NCI-H524 treated with DMSO at 0.1 percent for 48 hours (cell line): ENCODE measurements at regions not wholly inside any gene's neighbourhood (a gene's known extent, or its start where the extent isn't known, plus 50 kb on each side); places are given as distances from the start of the nearest gene placed in this dataset.
A peak's percentile ranks its signal among the peaks of the same experiment; 100 is the strongest.
"Not testable (repeated sequence)": the region's sequence is repeated elsewhere in the genome, so short reads cannot be mapped to it uniquely, and the experiment has no call there.

ENCODE experiments used
- DNase-seq: peaks from one replicate; lab custom pipeline; 2025; lab: John Stamatoyannopoulos, UW

DNA sequence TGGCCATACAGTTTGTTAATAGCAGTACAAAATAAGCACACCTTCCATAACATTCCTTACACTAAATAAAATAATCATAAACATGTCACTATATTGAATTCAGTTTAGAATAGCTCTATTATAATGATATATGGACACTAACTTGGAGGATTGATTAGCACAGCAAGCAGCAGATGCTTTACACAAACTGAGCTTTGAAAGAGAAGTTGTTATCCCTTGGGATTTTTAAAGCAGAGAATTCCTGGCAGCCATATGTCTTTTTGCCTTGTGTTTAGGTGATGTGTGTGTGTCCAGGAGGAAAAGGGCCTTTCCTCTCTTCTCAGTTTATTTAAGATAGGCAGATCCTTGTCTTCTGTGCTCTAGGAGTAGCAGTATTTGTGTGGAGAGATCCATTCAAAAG lies 232.2 kb upstream of the GRIN3A start:
- no peak for DNase-seq

DNA sequence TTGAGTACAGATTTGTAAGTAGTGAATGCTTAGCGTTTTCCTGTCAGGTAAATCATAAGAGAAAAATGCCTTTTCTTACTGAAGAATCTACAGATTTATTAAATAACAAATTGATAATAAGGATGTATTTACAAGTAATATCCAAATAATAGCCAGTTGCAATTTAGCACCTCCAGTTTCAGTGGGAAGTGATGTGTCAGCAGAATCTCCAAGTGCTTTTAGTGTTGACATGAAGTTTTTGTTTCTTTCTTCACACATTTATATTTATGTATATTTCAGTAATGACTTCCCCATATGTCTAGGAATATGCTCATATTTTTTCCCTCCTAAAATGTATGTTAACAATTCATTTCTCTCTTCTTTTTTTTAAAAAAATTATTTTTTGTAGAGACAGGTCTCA lies 229.9 kb upstream of the GRIN3A start:
- DNase-seq, result no peak

DNA sequence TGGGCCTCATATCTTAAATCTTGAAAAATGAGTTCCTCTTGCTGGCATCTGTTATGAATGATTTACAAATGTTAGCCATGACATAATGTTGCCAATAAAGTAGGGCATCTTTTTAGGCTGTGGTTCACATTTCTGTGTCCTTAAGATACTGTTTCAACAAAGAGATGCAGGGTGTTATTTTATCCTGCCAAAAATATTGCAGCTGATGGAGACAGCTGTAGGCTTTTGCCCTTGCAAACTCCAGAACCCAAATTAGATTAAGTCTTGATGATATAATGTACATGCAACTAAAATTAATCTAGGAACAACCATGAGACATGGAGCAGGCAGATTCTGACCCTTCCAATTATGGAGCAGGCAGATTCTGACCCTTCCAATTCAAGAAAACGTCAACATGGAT lies 228.2 kb upstream of the GRIN3A start:
- no peak for DNase-seq

DNA sequence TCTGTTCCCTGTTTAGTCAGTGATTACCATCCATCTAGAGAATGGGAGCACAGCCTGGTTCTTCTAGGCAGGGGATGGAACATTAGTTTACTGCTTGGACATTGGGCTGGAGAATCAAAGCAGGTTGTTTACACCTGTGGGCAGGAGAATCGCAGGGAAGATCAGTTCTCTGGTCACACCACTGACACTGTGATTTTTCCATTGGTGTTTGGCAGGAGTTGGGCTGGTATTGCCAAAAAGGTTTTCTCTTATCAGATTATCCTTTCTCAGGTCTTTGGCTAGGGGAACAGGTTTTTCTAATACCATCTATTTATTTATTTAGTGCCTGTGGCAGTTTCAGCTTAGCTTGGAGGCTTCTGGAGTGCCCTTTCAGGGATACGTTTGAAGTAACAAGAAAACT lies 219.3 kb upstream of the GRIN3A start:
- no peak for DNase-seq

DNA sequence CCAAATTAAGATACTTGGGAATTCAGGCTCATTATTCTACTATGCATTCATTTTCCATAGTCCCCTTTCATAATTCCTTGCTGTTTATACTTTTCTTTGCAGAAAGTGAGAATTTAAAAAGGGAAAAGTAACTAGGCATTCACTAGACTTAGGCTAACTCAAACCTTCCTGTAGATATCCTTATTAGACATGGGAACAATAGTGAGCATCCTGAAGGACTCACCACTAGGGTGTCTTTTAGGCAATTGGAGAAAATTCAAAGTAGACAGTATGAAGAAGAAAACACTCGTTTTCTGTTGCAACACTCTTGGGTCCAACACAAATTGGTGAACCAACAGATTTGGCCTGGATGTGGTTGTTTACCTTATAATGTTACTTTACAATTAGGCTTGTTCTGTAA lies 213.2 kb upstream of the GRIN3A start:
- DNase-seq, result no peak

DNA sequence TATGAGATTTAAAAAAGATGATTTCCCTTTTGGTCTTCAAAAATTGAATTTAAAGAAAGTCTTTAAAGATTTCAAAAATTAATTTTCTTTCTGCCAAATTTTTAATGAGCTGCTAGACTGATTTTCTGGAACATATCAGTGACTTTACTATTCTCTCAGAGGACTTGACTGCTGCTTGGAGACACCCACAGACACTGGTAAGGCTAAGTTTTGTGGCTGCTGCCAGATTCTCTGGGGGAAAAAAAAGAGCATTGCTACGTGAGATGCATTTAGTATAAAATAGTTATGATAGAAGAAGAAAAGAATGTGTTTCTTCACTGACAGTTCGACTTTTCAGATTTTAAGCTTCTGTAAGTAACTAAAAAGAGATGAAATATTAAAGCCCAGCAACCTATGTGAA lies 193.3 kb upstream of the GRIN3A start:
- DNase-seq, result no peak

DNA sequence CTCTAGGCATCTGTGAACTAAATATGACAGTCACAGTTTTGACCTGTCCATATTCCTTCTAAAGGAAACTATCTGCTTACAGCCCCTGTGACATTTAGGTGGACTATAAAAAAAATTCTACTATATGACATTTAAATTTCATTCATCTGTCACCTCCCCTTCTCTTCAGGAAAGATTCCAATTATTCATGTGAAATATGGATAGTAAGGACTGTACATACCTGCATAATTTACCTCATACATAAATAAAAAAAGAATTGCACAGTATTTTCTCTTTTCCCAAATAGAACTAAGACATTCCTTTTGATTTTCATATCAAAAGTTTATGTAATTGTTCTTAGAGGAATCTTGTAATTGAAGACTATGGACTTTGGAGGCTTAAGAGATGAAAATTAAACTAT lies 192.3 kb upstream of the GRIN3A start:
- no peak for DNase-seq

DNA sequence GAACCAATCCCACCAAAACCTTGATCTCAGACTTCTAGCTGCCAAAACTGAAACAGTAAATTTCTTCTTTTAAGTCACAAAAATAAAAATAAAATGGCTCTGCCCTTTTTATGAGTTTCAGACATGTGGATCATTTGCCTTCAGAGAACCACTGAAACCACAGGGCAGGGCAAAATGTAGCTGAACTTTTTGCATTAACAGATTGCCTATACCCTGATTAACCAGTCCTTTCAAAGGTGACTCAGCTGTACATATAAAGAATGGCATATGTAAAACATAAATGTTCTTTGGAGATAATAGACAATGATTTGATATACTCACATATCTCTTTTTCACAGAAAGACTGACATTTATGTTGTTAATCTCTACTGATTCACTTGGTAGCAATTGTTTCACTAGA lies 187.1 kb upstream of the GRIN3A start:
- DNase-seq, result no peak

DNA sequence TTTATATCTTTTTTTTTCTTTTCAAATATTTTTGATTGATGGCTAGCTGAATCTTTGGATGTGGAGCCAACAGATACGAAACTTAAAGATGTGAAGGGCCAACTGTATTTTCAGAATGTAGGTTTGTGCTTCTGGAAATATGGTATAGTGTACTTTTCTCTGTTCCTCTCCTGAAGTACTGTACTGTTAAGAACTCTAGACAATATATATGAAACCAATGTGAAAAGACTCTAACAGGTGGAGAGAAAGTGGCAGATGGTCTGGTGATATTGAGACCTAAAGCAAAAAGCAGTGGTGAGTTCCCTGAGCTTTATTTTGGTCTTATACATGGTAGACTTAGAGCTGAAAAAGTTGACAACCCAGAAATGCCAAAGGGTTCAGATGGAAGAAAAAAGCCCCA lies 185.0 kb upstream of the GRIN3A start:
- DNase-seq, result peak; percentile 24

DNA sequence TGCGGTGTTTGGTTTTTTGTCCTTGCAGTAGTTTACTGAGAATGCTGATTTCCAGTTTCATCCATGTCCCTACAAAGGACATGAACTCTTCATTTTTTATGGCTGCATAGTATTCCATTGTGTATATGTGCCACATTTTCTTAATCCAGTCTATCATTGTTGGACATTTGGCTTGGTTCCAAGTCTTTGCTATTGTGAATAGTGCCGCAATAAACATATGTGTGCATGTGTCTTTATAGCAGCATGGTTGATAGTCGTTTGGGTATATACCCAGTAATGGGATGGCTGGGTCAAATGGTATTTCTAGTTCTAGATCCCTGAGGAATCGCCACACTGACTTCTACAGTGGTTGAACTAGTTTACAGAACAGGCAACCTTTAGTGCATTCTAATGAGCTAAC lies 178.5 kb upstream of the GRIN3A start:
- not testable (repeated sequence) for DNase-seq

DNA sequence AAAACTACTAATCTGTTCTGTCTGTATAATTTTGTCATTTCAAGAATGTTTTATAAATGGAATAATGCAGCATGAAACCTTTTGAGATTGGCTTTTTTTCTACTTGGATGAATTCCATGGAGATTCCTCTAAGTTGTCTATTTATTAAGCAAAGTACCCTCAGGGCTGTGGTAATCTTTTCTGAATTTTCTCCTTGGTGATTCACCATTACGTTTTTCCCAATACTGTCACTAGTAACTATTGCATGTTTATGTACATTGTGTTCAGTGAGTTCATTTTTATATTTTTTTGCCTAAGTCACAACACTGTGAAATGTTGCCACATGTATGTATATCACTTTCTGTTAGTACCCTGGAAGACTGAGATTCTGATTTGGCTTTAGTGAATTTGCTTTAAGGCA lies 177.0 kb upstream of the GRIN3A start:
- no peak for DNase-seq

DNA sequence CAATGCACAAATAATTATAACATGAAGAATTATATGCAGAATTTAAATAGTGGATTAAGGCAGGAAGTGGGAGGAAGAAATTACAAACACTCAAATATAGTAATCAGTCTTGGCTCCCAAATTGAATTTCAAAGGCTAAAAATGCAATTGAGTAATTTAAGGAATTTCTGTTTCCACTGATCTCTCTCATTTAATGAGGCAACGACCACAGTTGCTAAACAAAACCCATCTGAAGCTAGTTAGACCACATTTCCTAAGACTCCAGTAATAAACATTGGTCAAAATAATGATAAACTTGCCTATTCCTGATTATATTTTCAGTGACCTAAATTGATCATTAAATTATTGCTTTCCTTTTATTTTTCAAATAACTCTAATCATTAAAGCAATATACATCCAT lies 174.3 kb upstream of the GRIN3A start:
- DNase-seq, result no peak

DNA sequence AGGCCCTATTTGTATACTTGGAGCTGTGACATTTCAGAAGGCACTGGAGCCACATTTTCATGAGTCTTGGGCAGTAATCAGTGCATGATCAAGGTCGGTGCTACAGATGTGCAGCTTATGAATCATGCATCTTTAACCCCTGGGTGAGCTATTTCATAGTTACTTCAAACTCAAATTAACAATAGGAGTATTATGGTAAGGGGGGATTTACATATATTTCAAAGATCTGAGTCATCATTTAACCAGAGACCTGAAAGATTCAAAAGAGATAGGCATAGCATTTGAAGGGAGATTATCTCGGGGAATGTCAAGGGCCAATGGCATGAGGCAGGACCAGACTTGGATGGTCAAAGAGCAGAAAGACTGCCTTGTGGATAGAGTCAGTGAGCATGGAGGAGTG lies 169.0 kb upstream of the GRIN3A start:
- DNase-seq, result no peak

DNA sequence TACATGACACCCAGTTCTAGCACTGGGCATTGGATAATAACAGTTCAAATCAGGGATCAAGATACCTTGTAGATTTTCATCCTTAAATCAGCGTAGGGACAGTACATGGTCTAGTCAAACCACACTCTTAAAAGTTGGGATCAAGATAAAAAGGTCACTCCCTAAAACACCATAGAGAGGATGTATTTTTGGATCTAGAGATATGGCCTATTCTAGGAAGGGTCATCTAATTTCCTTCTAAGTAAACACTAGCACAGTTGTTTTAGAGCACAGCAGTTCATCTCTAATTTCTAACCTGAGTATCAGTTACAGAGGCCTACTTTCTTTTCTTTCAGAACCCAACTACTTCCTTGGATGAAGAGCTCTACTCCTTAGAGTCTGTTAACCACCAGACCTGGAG lies 166.4 kb upstream of the GRIN3A start:
- no peak for DNase-seq

DNA sequence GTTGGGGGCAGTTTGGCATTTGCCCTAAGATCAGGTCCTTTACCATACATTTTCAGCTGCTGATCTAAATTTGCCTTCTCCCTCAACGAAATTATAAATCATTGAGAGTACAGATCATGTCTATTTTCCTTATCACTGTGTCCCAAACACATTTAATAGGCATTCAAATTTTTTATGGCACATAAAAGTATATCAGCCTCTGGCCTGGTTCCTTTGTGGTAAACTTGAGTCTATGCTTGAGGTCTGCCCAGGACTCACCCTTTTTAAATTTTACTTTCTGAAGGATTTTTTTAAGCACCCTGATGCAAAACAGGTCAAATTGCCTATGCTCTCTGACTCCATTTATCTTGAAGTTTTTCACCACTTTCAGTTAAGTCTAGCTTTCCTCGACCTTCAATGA lies 163.6 kb upstream of the GRIN3A start:
- DNase-seq, result no peak

DNA sequence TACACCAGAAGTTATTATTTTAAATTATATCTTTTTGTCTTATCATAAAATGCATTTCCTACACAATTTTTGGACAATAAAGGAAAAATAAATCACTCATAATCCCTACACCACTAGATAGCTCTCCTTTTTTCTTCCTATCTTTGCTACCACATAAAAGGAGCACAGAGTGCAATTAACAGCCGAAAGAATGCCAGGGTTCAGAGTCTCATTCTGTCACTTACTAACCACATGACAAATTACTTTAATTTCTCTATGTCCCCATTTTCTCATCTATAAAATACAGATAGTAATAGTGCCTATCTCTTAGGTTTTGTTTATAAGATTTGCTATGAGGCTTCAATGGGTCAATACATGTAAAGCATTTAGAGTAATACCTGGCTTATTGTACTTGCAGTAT lies 158.7 kb upstream of the GRIN3A start:
- DNase-seq, result no peak

DNA sequence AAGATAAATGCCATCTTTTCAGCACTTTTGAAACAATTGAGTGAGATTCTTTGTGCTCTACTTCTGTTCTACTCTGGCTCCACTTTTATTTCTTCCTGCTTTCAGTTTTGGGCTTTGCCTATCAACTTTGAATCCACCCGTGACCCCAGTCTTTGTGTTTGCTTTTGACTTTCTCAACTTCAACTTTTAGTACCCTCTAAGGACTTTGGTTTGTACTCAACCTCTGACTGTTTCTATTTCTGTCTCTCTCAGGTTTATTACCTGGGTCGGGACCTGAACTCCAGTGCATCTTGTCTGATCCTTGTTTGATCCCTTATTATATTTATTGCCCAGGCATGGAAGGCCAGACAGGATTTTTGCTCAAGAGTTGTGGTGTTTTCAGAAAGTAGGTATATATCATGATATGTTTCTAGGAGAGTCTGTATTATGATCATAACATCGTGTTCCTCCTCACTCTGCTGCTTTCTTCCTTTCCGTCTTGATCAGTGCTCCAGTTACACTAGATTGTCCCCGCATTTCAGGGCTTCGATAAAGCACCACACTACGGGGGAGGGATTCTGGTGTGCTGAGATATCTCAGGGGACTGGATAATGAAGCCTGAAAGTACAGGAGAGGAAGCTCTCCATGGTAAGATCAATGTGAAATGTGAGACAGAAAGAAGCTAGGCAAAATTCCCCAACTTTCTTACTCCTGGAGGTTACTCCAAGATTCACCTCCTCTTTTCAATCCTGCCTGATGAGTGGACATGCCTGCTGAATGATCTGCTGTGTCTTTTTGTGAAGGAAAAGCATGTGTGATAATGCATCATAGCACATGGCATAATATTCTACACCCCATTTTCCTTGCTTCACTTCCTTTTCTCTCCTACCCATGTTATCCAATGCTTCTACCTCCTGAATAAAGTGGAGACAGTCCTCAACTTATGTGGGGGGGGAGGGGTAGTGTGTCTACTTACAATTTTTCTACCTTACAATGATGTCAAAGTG lies 155.5 kb upstream of the GRIN3A start:
- no peak for DNase-seq

DNA sequence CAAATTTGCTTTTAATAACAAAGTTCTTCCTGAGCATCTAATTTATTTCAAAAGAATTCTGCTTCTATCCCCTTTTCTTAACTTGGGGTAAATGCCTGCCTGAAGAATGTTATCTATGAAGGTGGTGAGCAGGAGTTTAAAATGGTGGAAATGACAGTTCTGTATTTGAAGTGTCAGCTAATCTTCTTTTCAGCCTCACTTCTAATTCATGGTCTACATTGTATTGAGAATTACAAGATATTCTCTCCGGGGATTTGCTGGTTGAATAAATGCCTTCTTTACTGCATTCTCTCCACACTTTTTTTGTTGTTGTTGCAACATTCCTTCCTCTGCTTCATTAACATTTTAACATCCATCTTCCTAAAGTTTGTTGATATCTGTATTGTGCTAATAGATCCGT lies 143.1 kb upstream of the GRIN3A start:
- DNase-seq, result no peak

DNA sequence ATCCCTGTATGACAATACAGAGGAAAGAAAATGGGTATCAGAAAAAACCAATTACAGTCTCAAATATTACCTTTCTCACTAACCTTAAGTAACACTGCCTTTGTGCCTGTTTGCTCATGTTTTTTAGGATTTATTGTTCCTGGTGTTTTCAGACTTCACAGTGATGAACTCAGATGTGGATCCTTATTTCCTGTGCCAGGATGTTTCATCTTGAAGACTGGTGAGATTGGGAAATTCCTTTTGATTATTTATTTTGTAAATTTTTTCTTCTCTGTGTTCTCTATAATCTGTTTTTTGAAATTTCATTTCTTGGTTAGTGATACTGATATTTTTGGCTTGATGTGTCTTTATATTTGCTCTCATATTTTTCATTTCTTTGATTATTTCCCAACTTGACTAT lies 142.4 kb upstream of the GRIN3A start:
- DNase-seq, result no peak

DNA sequence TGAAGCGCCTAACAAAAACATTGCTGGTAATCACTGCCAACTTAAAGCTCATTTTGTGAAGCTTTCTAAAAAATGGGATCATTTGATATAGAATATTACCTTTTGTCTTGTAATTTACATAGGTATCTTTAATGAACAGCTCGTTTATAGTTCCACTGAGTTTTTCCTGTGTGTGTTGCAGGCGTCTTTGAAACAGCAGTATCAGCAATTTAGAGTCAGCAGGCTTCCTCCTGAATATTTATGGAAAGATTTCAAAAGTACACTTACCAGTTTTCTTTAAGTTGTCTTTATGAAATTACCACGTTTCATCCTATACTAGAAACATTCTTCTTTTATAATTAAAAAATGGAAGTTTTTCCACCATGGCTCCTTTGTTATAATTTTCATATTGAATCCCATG lies 140.3 kb upstream of the GRIN3A start:
- no peak for DNase-seq

DNA sequence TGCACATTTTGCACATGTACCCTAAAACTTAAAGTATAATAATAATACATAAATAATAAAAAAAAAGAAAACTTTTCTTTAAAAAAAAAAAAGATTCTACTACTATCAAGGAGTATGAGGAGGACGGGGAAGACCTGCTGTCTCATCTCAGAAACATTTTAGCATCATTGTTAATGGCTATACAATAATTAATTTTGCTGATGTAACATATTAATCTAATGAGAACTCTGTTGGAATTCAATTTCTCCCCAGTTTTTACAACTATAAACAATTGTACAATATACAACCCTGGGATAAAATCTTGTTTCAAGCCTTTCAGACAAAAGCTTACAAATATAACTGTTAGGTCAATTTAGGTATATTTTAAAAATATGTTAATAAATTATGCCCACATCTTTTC lies 139.0 kb upstream of the GRIN3A start:
- DNase-seq, result no peak

DNA sequence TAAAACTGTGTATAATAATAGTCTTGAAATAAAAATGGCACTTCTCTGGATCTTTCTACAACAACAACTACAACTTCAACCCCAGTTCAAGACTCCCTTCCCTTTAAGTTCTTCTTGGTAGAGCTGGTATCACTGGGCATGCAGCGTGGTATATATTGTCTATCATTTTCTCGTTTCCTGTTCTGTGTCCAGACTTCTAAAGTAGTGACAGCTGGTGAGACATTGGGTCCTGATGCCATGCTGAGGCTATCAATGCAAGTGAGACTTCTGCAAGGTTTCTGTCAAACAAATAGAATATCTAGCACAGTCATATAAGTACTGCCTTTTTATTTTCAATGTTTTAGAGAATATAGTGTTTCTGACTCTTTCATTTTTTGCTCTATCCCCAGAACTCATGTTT lies 123.0 kb upstream of the GRIN3A start:
- DNase-seq, result no peak

DNA sequence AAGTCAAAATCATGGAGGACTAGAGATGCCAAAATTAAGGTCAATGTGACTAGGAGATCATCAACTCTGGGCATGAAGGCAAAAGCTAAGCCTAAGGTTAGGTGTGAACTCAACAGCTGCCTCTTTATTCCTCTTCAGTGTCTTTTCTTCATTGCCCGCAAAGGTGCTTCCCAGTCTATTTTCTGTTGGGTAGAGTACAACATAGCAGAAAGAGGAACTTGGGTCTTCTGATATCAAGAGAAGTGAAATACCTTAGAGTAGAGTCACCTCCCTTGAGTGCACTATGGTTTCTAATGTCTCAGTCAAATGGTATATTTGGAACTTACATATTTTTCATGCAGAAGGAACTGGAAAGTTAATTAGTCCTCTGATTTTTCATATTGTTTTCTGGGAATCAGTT lies 122.5 kb upstream of the GRIN3A start:
- no peak for DNase-seq

DNA sequence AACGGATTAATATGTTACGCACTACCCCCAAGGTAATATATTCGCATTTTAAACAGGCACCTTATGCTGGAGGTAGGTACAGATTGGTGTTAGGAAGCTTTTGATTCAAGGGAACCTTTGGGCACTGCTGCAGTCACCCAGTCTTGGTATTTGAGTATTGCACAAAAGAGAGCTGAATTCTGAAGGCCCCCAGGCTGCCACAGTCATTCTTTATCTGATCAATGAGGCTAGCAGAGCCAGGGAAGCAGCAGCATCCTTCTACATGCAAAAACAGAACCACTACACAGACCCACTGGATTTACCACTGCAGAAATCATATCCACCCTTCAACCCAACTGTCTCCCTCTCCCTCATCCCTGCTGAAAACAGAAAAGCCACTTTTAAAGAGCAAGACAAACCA lies 121.2 kb upstream of the GRIN3A start:
- DNase-seq, result no peak
